HG03135 (cell line): ENCODE measurements at regions not wholly inside any gene's neighbourhood (a gene's known extent, or its start where the extent isn't known, plus 50 kb on each side); places are given as distances from the start of the nearest gene placed in this dataset.
"Not testable (repeated sequence)": the region's sequence is repeated elsewhere in the genome, so short reads cannot be mapped to it uniquely, and the experiment has no call there.

Source experiments
- ATAC-seq: cut with Tn5 transposase; IDR thresholded peaks from one replicate; pipeline ENCODE4 v1.9.1; 2021; ENCODE audit warnings: mild to moderate bottlenecking, moderate library complexity; ENCODE audit not compliant: unreplicated experiment

DNA sequence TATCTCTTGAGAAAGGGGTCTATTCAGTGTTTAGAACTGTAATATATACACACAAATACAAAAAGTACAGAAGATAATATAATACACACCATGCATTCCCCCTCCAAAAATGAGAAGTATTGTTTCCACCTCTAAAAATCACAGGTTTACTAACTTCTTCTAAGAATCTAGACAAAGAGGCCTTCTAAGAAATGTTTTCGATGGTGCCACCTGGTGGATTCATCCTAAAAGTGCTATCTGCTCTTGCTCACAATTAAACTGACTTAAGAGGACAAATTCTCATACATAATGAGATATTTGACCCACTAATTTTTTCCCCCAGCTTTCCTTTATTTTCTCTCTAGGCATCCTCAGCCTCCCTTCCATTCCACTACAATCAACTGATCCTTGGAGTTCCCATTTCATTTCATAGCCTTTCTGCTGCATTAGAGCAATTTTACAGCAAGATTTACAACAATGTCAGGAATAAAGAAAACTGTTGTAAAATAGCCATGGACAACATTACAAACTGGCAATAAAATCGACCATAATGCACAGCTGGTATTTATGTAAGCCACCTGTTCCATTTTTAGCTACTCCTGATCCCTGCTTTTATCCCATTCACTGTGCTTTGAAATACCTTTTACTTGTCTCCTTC, 124.6 kb downstream of the ARRDC4 start:
- no peak for ATAC-seq

DNA sequence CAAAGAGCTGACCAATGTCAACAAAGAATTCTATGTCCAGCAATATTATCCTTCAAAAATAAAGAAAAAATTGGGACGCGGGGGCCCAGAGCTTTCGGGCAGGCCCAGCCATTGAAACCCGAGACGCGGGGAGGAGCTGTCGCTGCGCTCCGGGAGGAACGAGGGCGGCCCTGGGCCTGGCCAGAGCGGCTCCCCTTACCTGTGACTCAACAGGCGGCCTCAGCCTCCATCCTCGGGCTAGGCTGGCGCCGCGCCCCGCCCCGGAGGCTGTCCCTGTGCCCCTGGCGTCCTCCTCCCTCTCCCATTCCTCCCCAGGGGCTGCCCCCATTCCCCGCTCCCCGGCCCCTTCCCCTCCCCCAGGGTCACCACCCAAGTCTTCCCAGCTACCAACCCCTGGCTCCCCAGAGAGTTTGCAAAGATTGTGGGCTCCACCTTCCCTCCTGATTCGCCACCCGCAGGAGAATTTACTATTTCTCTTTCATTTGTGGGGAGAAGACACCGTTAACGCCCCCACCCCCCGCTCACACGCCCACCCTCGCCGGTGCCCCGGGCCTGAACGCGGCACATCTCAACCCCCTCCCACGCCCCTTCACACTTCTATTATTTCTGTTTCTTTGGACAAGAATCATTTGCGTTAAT, 127.9 kb downstream of the ARRDC4 start:
- ATAC-seq = not testable (repeated sequence)

- not testable (repeated sequence) for ATAC-seq
Observed at GRCh38 chr15:98089352-98089751, 128.8 kb downstream of the ARRDC4 start.

DNA sequence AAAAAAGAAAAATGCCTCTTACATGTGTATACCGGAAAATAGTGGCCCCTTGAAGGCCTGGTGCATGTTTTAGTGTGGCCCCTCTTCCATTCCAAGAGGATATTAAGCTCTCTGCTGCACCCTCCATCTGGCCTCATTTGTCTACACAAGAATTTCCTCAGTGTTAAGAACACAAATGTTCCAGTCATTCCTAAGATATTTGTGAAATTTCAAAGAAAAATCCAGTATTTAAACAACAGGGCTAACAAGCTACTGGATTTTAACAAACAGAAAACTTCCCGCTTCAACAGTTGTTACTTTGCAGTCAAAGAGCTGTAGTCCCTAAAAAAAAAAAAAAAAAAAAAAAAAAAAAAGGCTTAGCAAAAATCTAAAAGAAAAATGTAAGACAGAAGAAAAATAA, 137.5 kb downstream of the ARRDC4 start:
- not testable (repeated sequence) for ATAC-seq

DNA sequence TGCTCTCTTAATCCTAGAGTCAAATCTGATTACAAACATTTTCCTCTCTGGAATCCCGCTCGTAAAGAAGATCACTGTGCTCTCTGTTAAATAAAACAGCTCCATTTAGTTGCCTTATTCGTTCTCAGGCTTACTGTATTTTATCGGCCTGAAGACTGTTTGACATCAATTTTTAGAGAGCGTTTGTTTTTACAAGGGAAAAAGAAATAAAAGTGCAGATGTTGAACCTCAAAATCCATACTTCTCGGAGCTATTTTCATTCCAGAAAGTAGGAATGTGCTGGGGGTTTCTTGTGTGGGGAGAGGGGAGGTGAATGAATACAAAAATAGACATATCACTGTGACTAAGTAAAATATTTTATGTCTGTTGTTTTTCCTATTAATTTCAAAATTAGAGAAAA, 140.1 kb downstream of the ARRDC4 start:
- not testable (repeated sequence) for ATAC-seq

DNA sequence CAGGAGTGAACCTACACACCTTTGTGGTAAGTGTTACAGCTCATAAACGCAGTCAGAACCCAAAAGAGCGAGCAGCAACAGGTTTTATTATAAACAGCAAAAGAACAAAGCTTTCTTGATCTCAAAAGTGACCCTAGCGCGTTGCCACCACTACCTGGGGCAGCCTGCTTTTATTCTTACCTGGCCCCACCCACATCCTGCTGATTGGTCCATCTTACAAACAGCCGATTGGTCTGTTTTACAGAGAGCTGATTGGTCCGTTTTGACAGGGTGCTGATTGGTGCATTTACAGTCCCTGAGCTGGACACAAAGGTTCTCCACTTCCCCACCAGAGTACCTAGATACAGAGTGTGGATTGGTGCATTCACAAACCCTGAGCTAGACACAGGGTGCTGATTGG, 143.1 kb downstream of the ARRDC4 start:
- no peak for ATAC-seq

DNA sequence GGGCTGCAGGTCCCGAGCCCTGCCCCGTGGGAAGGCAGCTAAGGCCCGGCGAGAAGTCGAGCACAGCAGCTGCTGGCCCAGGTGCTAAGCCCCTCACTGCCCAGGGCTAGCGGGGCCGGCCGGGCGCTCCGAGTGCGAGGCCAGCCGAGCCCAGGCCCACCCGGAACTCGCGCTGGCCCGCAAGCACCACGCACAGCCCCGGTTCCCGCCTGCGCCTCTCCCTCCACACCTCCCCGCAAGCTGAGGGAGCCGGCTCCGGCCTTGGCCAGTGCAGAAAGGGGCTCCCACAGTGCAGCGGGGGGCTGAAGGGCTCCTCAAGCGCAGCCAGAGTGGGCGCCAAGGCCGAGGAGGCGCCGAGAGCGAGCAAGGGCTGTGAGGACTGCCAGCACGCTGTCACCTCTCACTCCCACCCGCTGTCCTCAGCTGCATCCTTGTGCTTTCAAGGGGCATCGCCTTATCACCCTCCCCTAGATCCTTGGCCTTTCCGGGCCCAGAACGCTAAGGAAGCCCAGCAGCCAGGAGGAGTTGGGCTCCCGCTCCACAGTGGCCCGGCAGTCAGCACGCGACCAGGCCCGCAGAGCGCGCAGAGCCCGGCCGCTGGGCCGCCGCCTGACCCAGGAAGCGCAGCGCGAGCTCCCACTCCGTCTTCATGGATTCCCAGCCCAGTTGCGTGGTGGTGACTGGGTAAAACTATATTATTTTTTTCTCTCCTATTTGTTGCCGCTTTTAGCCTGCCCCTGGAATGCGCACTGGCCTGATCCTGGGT, 144.1 kb downstream of the ARRDC4 start:
- not testable (repeated sequence) for ATAC-seq

DNA sequence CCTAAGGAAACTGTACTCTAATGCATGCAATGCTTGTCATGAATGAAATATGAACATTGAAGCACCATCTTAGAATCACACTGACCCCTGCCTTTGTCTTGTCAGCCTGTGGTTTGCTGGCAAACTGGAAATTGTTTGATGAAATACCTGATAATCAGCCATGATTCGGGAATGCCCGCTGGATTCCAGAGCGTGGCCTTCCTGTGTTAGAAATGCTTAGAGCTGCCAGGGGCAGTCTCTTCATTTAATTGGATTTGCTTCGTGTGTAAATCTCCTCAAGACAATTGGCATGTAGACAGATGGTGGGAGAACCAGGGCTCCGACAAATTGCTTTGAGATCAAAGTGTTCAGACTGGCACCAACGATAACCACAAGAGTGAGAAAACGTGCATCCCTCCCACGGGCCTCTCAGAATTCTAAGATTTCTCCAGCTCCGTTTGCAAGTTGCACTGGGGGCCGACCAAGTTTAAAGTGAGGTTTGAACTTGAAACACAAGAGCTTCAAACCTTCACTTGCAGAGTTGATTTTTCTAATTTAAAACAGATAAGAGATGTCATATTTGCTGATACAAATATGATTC, 146.2 kb downstream of the ARRDC4 start:
- ATAC-seq = not testable (repeated sequence)

DNA sequence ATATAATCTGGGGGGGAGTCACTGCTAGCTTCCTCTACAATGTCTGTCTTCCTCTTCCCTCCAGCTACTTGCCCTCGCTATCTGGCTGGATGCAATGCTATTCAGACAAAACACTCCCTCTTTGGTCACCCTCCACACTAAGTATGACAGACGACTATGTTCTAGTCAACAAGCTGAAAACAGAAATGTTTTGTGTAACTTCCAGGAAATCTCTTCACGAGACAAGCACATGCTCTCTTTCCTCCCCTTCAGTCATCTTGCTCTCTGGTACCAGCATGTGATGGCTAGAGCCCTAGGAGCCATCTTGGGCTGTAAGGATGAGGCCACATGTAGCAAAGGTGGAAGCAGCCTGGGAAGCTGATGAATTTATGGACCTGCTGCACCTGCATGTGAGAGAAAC, 151.3 kb downstream of the ARRDC4 start:
- no peak for ATAC-seq

DNA sequence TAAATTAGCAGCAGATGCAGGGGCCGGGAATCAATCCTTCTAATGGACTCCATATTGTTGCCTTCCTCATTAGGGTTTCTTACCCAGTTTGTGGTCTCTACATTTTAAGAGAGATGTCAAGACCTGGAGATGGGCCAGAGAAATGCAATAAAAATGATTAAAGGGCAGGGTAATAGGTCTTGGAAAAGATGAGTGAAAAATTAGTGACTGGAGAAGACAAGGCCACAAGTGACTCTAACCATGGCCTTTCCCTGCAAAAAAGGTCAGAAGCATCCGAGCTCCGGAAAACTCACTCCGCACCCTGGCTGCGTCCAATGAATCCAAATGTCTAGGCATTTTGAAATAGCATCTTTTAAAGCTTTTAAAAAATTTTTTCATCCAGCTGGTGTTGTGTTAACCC, 152.8 kb downstream of the ARRDC4 start:
- no peak for ATAC-seq

DNA sequence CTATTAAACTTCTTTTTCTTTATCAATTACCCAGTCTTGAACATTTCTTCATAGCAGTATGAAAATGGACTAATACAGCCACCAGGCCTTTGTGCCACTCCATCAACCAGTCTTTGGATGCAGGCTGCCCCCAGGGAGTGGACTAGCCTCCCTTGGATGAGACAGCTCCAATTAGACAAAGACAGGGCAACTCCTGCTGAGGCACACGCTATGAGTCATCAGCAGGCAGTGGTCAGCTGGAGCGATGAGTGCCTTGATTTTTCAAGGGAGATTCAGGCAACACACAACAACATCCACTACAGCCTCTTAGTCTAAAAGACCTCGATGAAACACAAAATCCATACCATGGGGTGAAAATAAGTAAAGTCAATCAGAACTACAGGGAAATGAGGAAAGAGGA, 160.1 kb downstream of the ARRDC4 start:
- ATAC-seq = no peak

DNA sequence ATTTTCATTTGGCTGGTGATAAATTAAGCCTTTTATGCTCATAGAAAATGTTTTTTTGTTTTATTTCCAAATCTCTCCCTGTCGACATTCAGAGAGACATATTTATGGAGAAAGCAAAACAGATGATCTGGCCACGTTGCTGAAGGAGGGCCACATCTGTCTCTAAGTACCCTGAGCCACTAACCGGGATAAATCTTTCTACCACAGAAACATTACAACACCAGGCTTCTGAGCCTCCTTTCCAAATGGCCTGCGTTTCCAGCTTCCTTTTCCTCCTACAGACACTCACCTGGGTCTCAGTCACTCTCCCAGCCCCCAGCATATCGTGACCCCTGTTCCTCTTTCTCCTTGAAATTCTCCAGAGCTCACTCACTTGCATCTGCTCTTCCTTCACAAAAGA, 161.0 kb downstream of the ARRDC4 start:
- no peak for ATAC-seq

DNA sequence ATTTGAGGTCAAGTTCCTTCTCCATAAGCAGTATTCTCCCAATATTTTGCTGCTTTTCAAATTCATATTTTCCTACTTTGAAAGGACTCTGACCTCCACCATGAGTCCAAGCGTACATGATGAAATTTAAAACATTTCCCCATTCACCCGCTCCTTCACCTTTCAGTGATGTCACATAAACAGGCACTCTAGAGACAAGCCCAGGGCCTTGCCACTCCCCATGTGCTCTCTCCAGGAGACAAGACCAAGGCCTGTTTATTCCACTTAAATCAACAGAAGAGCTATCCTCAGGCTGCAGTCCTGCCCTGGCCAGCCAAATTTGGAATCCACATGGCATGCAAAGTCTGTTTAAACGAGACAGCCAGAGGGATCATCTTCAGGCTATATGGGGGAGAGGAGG, 161.5 kb downstream of the ARRDC4 start:
- ATAC-seq = no peak

- ATAC-seq = no peak
Observed at GRCh38 chr15:98123297-98123696, 162.8 kb downstream of the ARRDC4 start.

- ATAC-seq = no peak
Observed at GRCh38 chr15:98123834-98124233, 163.3 kb downstream of the ARRDC4 start.

- no peak for ATAC-seq
Observed at GRCh38 chr15:98124581-98124980, 164.1 kb downstream of the ARRDC4 start.

DNA sequence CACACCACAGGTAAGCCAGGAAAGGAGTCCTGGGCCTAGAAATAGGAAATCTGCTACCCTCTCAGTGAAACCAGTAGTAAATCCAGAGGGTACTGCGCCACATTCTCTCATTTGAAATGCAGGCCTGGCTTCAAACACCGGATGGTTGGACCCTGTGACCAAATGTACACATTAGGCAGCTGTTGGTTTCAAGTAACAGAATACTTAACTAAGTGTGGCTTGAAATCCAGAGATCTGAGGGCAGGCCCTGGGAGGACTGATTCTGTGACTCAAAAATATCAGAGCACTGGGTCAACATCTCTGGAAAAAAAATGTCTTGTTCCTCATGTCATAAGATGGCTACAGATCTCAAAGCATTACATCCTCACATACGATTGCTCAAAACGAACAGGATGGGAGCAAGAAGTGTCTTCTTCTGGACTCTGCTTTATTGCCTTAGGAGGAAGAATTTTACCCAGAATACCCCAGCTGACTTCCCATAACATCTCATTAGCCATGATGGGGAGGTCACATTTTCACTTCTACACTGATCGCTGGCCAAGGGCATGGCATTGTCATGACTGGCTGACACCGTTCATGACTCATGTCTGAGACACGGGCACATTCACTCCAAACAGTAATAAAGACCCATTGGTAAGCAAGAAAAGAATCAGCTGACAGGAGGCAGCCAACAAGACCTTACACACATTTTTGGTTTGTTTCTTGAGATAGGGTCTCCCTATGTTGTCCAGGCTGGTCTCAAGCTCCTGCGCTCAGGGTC, 166.0 kb downstream of the ARRDC4 start:
- ATAC-seq = no peak

- no peak for ATAC-seq
Observed at GRCh38 chr15:98127586-98127985, 167.1 kb downstream of the ARRDC4 start.

- no peak for ATAC-seq
Observed at GRCh38 chr15:98131924-98132323, 171.4 kb downstream of the ARRDC4 start.

- ATAC-seq = no peak
Observed at GRCh38 chr15:98134905-98135304, 174.4 kb downstream of the ARRDC4 start.

- ATAC-seq = no peak
Observed at GRCh38 chr15:98138910-98139309, 178.4 kb downstream of the ARRDC4 start.
